ENCODE measurements at regions not wholly inside any gene's neighbourhood (a gene's known extent, or its start where the extent isn't known, plus 50 kb on each side); places are given as distances from the start of the nearest gene placed in this dataset.
"Not testable (repeated sequence)": the region's sequence is repeated elsewhere in the genome, so short reads cannot be mapped to it uniquely, and the experiment has no call there.

- in situ Hi-C loops (cut with HindIII; ENCODE audit: low sequenced_read_pairs) = loop anchor here (10.0 kb wide), 1 partner anchor 71 kb away; no protein-coding TSS in a partner anchor
Measured at GRCh38 chr5:7073666-7074065, 322.3 kb upstream of the ADCY2 start.

- in situ Hi-C loops (cut with HindIII; ENCODE audit: low sequenced_read_pairs) = loop anchor here (10.0 kb wide), 1 partner anchor 71 kb away; no protein-coding TSS in a partner anchor
Measured at GRCh38 chr5:7074176-7074575, 321.8 kb upstream of the ADCY2 start.

- in situ Hi-C loops (cut with HindIII; ENCODE audit: low sequenced_read_pairs) = loop anchor here (10.0 kb wide), 1 partner anchor 69 kb away; no protein-coding TSS in a partner anchor
Measured at GRCh38 chr5:7075470-7075869, 320.5 kb upstream of the ADCY2 start.

GRCh38 chr5:7078101-7078500, 317.8 kb upstream of the ADCY2 start:
- in situ Hi-C loops (cut with HindIII; ENCODE audit: low sequenced_read_pairs) = loop anchor here (10.0 kb wide), 1 partner anchor 67 kb away; no protein-coding TSS in a partner anchor

- in situ Hi-C loops (cut with HindIII; ENCODE audit: low sequenced_read_pairs) = loop anchor here (10.0 kb wide), 1 partner anchor 66 kb away; no protein-coding TSS in a partner anchor
Measured at GRCh38 chr5:7078901-7079300, 317.0 kb upstream of the ADCY2 start.

GRCh38 chr5:7080501-7080900, 315.4 kb upstream of the ADCY2 start:
- in situ Hi-C loops (cut with HindIII; ENCODE audit: low sequenced_read_pairs) = no loop called here

GRCh38 chr5:7087719-7088297, 308.1 kb upstream of the ADCY2 start:
- in situ Hi-C loops (cut with HindIII; ENCODE audit: low sequenced_read_pairs) = no loop called here

- in situ Hi-C loops (cut with HindIII; ENCODE audit: low sequenced_read_pairs) = no loop called here
Measured at GRCh38 chr5:7088849-7089248, 307.1 kb upstream of the ADCY2 start.

GRCh38 chr5:7094626-7095025, 301.3 kb upstream of the ADCY2 start:
- in situ Hi-C loops (cut with HindIII; ENCODE audit: low sequenced_read_pairs) = no loop called here

- in situ Hi-C loops (cut with HindIII; ENCODE audit: low sequenced_read_pairs) = no loop called here
Measured at GRCh38 chr5:7096294-7096693, 299.6 kb upstream of the ADCY2 start.

GRCh38 chr5:7105358-7105757, 290.6 kb upstream of the ADCY2 start:
- in situ Hi-C loops (cut with HindIII; ENCODE audit: low sequenced_read_pairs) = no loop called here

GRCh38 chr5:7117961-7118360, 278.0 kb upstream of the ADCY2 start:
- in situ Hi-C loops (cut with HindIII; ENCODE audit: low sequenced_read_pairs) = no loop called here

GRCh38 chr5:7131680-7132079, 264.3 kb upstream of the ADCY2 start:
- in situ Hi-C loops (cut with HindIII; ENCODE audit: low sequenced_read_pairs) = no loop called here

- in situ Hi-C loops (cut with HindIII; ENCODE audit: low sequenced_read_pairs) = loop anchor here (10.0 kb wide), 1 partner anchor 72 kb away; no protein-coding TSS in a partner anchor
Measured at GRCh38 chr5:7146886-7147285, 249.1 kb upstream of the ADCY2 start.

- in situ Hi-C loops (cut with HindIII; ENCODE audit: low sequenced_read_pairs) = no loop called here
Measured at GRCh38 chr5:7157083-7157482, 238.9 kb upstream of the ADCY2 start.

GRCh38 chr5:7169240-7169878, 226.6 kb upstream of the ADCY2 start:
- in situ Hi-C loops (cut with HindIII; ENCODE audit: low sequenced_read_pairs) = no loop called here

GRCh38 chr5:7170785-7171184, 225.2 kb upstream of the ADCY2 start:
- in situ Hi-C loops (cut with HindIII; ENCODE audit: low sequenced_read_pairs) = not testable (repeated sequence)

- in situ Hi-C loops (cut with HindIII; ENCODE audit: low sequenced_read_pairs) = no loop called here
Measured at GRCh38 chr5:7179364-7179763, 216.6 kb upstream of the ADCY2 start.

GRCh38 chr5:7181841-7182240, 214.1 kb upstream of the ADCY2 start:
- in situ Hi-C loops (cut with HindIII; ENCODE audit: low sequenced_read_pairs) = no loop called here

GRCh38 chr5:7185742-7186141, 210.2 kb upstream of the ADCY2 start:
- in situ Hi-C loops (cut with HindIII; ENCODE audit: low sequenced_read_pairs) = no loop called here

- in situ Hi-C loops (cut with HindIII; ENCODE audit: low sequenced_read_pairs) = no loop called here
Measured at GRCh38 chr5:7186818-7187217, 209.1 kb upstream of the ADCY2 start.

GRCh38 chr5:7190712-7191250, 205.2 kb upstream of the ADCY2 start:
- in situ Hi-C loops (cut with HindIII; ENCODE audit: low sequenced_read_pairs) = no loop called here

Measured in DLD1 (cell line).